Caki2 (cell line): ENCODE measurements at regions not wholly inside any gene's neighbourhood (a gene's known extent, or its start where the extent isn't known, plus 50 kb on each side); places are given as distances from the start of the nearest gene placed in this dataset.

Source experiments
- DNase-seq: peaks from one replicate; pipeline ENCODE4 v3.0.0-alpha.2; 2015; ENCODE audit warnings: low read depth
- in situ Hi-C: cut with HindIII; loops from 2 replicates; pipeline ENCODE4 v1.10.0; 2016; ENCODE audit warnings: low sequenced_read_pairs, low pct_unique_long_range_greater_than_20kb, mixed read lengths

GRCh38 chr10:128854963-128855362, 612.1 kb upstream of the MGMT start:
- in situ Hi-C loops: no loop called here
- DNase-seq: no peak

GRCh38 chr10:128855618-128856428, 611.2 kb upstream of the MGMT start:
- DNase-seq: no peak
- in situ Hi-C loops: no loop called here

DNA sequence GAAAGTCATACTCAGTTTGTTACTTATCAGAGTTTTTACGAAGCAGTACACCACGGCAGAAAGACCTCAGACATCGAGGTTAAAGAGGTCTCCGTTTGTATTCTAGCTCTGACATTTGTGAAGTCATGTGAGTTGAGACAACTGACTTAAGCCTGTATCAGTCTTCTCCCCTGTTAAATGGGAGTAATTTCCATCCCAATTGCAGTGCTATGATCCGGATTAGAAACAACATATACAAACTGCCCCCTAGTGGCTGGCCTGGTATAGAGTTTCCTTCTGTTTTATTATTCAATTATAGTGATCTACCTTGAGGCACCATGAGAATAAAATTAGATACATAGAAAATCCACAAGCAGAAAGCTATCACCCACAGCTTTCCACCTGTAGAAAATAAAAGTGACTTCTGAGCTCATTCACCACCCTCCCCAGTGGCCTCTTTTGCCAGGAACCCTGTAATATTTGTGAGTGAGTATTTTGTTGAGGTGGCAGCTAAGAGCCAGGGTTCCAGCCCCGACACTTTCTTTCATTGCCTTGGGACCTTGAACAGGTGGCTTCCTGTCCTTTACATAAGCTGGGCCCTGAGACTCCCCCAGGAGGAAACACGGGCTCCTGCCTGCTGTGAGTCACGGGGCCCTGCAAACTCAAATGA, 607.2 kb upstream of the MGMT start:
- in situ Hi-C loops: no loop called here
- DNase-seq: peak; percentile 8

- no peak for DNase-seq
- in situ Hi-C loops: no loop called here
These were observed 606.5 kb upstream of the MGMT start for GRCh38 chr10:128860574-128860973.

- in situ Hi-C loops: no loop called here
- DNase-seq: no peak
These were observed 605.8 kb upstream of the MGMT start for GRCh38 chr10:128861018-128861901.

GRCh38 chr10:128863411-128863810, 603.6 kb upstream of the MGMT start:
- in situ Hi-C loops: no loop called here
- DNase-seq: no peak

DNA sequence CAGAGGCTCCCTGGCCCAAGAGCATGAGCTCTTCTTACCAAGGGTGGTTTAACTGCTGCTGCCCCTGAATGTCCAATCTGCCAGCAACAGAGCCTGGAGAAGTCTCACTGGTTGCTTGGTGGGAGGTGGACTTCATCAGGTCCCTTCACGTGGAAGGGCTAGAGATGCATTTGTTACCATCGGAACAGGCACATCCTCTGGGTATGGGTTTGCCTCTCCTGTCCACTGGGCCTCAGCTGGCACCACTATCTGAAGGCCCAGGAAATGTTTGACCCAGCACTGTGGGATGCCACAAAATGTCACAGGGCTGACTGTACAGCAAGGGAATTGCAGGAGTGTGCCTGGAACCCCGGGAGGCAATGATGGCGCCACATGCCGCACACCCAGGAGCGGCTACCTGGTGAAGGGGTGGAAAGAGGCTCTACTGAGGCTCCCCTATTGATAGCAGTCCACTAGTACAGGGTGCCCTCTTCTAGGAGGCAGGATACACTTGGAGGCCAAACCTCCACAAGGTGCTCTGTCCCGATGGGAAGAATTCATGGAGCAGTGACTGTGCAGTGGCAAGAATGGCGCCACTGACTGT, 603.1 kb upstream of the MGMT start:
- DNase-seq: no peak
- in situ Hi-C loops: no loop called here

- DNase-seq: no peak
- in situ Hi-C loops: no loop called here
These were observed 602.3 kb upstream of the MGMT start for GRCh38 chr10:128864554-128865295.

DNA sequence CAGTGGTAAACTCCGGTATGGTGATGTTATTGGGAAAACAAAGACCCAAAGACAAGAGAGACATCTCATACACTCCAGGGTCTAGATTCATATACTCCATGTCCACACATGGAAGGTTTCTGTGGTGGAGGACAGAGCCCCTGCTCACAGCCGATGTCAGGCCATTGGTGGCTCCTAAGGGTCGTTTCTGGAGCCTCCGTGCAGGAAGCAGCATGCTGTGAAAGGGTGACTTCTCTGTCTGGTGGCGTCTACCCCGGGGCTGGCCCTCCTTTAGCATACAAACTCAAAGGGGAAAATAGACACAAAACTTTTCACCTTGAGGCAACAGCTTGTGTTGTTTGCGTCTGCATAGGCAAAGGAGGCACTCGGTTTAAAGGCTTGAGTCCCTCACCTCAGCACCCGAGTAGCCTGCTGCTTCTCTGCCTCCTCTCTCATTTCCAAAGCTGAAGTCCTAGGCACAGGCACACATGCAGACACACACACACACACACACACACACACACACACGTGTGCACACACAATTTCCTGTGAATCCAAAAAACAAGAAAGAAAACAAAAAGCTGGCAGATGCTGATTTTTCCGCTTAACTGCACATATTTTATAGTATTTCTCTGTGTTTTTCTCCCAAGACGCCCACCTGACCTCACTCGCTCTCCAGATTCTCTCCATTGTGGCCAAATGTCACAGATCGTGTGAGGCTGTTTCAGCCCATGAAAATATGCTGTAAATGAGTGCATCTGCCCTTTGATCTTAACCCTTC, 601.4 kb upstream of the MGMT start:
- no peak for DNase-seq
- in situ Hi-C loops: no loop called here

GRCh38 chr10:128866551-128866950, 600.5 kb upstream of the MGMT start:
- no peak for DNase-seq
- in situ Hi-C loops: no loop called here

DNA sequence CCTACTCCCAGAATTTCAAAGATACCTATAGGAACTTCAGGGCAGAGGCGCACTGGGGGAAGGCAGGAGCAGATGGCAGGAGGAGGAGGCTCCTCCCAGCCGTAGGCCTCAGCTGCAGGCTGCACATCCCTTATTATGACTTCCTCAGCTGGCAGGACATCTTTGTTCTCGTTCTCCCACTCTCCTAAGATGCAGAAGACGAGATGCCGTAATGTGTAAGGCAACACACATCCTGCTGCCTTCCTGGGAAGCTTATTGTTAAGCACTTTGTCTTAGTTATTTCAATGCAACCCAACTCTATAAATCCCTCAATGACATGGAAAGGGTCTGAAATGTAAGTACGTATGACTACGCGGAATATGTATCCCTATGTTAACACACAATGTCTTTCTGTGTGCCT, 599.8 kb upstream of the MGMT start:
- DNase-seq: no peak
- in situ Hi-C loops: no loop called here

DNA sequence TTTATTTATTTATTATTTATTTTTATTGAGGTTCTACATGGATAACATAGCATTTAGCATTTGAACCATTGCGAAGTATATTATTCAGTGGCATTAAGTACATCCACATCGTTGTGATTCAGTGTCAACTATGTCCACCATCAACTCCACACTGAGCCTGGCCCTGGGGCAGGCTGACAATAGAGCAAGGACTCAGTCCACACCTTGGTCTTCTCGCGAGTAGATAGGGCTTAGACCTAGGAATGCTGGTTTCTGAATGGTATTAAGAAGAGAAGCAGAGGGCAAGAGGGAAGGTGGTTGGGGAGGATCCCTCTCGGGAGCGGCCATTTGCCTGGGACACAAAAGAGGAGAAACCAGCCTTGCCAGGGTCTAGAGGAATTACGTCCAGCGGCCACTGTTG, 599.2 kb upstream of the MGMT start:
- in situ Hi-C loops: no loop called here
- no peak for DNase-seq

GRCh38 chr10:128868481-128868880, 598.6 kb upstream of the MGMT start:
- in situ Hi-C loops: no loop called here
- DNase-seq: no peak

- in situ Hi-C loops: no loop called here
These were observed 597.8 kb upstream of the MGMT start for GRCh38 chr10:128869101-128869749.

DNA sequence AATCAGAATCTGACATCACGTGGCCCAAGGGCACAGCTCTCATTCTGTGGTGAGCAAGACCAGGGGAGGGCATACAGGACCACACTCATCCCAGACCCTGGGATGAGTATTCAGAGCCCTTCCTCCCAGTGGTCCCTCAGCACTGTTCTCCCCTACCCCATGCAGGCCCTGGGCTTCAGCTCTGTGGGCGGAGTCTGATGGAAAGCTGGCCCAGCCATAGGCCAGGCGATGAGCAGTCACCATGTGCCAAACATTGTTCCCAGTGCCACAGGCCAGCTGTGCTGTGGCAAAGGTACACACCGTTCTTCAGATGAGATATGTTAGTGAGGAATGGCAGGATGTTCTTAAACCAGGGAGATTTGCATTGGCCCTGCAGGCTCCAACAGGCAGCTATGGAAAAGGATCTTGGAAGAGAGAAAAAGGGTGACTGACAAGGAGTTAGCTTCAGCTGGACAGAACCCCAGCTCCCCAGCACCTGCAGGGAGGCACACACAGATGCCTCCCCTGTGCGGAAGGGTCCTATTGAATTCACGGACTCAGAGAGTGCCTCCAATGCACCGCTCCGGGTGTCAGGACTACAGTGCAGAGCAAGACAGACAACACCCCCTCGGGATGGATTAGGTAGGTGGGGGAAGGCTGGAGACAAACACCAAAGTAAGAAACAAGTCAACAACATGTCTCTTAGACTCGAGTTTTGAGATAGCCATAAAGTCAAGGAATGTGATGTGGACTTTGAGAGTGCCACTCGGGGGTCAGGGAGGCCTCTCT, 596.0 kb upstream of the MGMT start:
- in situ Hi-C loops: no loop called here
- DNase-seq: no peak

More at GRCh38 chr10:128869101-128869749, 597.8 kb upstream of the MGMT start:
- DNase-seq: no peak

DNA sequence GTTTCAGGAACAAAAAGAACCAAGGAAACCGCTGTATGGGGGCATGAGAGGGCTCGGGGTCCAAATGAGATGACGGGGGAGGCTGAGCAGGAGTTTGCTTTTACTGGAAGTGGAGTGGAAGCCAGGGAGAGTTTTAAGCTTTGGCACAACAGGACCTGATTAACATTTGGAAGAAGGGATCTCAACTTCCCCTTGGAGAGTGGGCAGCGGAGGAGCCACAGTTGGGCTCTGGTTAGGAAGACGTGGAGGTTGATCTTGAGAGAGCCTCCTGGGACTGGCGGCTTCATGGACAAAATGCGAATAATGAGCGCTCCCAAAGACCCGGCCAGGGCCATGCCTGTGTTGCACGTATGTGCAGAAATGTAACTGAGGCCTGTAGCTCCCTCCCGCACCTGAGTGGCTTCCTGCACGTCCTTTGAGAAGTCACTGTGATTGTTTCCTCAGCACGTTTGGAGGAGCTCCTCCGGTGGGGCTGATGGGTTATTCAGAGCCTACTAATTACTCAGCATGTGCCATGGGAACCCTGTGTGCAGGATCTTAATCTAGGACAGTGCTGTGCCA, 595.3 kb upstream of the MGMT start:
- in situ Hi-C loops: no loop called here
- DNase-seq: no peak
